ES-I3 (cell line): ENCODE measurements at regions not wholly inside any gene's neighbourhood (a gene's known extent, or its start where the extent isn't known, plus 50 kb on each side); places are given as distances from the start of the nearest gene placed in this dataset.
"Not testable (repeated sequence)": the region's sequence is repeated elsewhere in the genome, so short reads cannot be mapped to it uniquely, and the experiment has no call there.

Experiments used
- H3K36me3 ChIP-seq: 2 replicates; pipeline ENCODE4 v1.6.1; 2013; ENCODE audit warnings: mild to moderate bottlenecking, low read length, control low read depth, moderate library complexity; ENCODE audit not compliant: insufficient read depth
- H3K4me1 ChIP-seq: 2 replicates; pipeline ENCODE4 v1.6.1; 2013; ENCODE audit warnings: mild to moderate bottlenecking, control low read depth, low read length; ENCODE audit not compliant: insufficient read depth
- H3K9ac ChIP-seq: 2 replicates; pipeline ENCODE4 v1.6.1; 2013; ENCODE audit warnings: low read depth, mild to moderate bottlenecking, low read length, moderate library complexity
- H3K9me3 ChIP-seq: 2 replicates; pipeline ENCODE4 v1.6.1; 2013; ENCODE audit warnings: mild to moderate bottlenecking, low read length, moderate library complexity; ENCODE audit not compliant: control insufficient read depth, insufficient read depth

GRCh38 chr20:36082315-36082915 lies 72.1 kb upstream of the EPB41L1 start:
- Histone ChIP-seq H3K9me3 (no peaks in the 10 kb centered on the region), H3K9ac (no peak overlapping the region), H3K4me1 (peaks cover 15% of the 10 kb centered on the region; the same call in 1 of the 2 replicates), H3K36me3 (no peaks in the 10 kb centered on the region)

- not testable (repeated sequence) for H3K9me3 ChIP-seq, H3K36me3 ChIP-seq, H3K9ac ChIP-seq
- peaks cover 15% of the 10 kb centered on the region; the same call in 1 of the 2 replicates for H3K4me1 ChIP-seq
Observed at GRCh38 chr20:36083200-36083599, 71.3 kb upstream of the EPB41L1 start.

GRCh38 chr20:36084356-36084755 lies 70.2 kb upstream of the EPB41L1 start:
- no peaks in the 10 kb centered on the region for H3K9me3 ChIP-seq
- H3K36me3 ChIP-seq = no peaks in the 10 kb centered on the region
- no peak overlapping the region for H3K9ac ChIP-seq
- H3K4me1 ChIP-seq = peaks cover 15% of the 10 kb centered on the region; the same call in 1 of the 2 replicates

GRCh38 chr20:36084897-36085613 lies 69.5 kb upstream of the EPB41L1 start:
- H3K4me1 ChIP-seq = peaks cover 15% of the 10 kb centered on the region; the same call in 1 of the 2 replicates
- H3K9me3 ChIP-seq = no peaks in the 10 kb centered on the region
- no peaks in the 10 kb centered on the region for H3K36me3 ChIP-seq
- no peak overlapping the region for H3K9ac ChIP-seq

GRCh38 chr20:36085686-36086267 lies 68.8 kb upstream of the EPB41L1 start:
- H3K4me1 ChIP-seq = peaks cover 16% of the 10 kb centered on the region; the same call in 1 of the 2 replicates
- no peaks in the 10 kb centered on the region for H3K36me3 ChIP-seq
- no peak overlapping the region for H3K9ac ChIP-seq
- H3K9me3 ChIP-seq = no peaks in the 10 kb centered on the region

GRCh38 chr20:36086767-36087166 lies 67.8 kb upstream of the EPB41L1 start:
- H3K36me3 ChIP-seq = no peaks in the 10 kb centered on the region
- no peak overlapping the region for H3K9ac ChIP-seq
- no peaks in the 10 kb centered on the region for H3K9me3 ChIP-seq
- H3K4me1 ChIP-seq = peaks cover 23% of the 10 kb centered on the region

GRCh38 chr20:36090223-36090622 lies 64.3 kb upstream of the EPB41L1 start:
- Histone ChIP-seq H3K9me3 (no peaks in the 10 kb centered on the region), H3K9ac (no peak overlapping the region), H3K4me1 (peaks cover 28% of the 10 kb centered on the region), H3K36me3 (no peaks in the 10 kb centered on the region)

GRCh38 chr20:36091561-36092397 lies 62.8 kb upstream of the EPB41L1 start:
- Histone ChIP-seq H3K36me3 (no peaks in the 10 kb centered on the region), H3K9ac (peak overlapping the region; percentile 55), H3K9me3 (no peaks in the 10 kb centered on the region), H3K4me1 (peaks cover 22% of the 10 kb centered on the region)

GRCh38 chr20:36092398-36093024 lies 62.0 kb upstream of the EPB41L1 start:
- H3K4me1 ChIP-seq = peaks cover 24% of the 10 kb centered on the region
- H3K36me3 ChIP-seq = no peaks in the 10 kb centered on the region
- peak overlapping the region; percentile 66 for H3K9ac ChIP-seq
- H3K9me3 ChIP-seq = no peaks in the 10 kb centered on the region

- Histone ChIP-seq H3K9ac (peak overlapping the region; percentile 66), H3K36me3 (no peaks in the 10 kb centered on the region), H3K9me3 (no peaks in the 10 kb centered on the region), H3K4me1 (peaks cover 28% of the 10 kb centered on the region)
Observed at GRCh38 chr20:36093025-36093803, 61.3 kb upstream of the EPB41L1 start.

GRCh38 chr20:36093804-36094145 lies 60.8 kb upstream of the EPB41L1 start:
- H3K9ac ChIP-seq = peak overlapping the region; percentile 66; the same call in 1 of the 2 replicates
- H3K36me3 ChIP-seq = no peaks in the 10 kb centered on the region
- H3K4me1 ChIP-seq = peaks cover 33% of the 10 kb centered on the region
- no peaks in the 10 kb centered on the region for H3K9me3 ChIP-seq

- Histone ChIP-seq H3K4me1 (peaks cover 33% of the 10 kb centered on the region), H3K9ac (peak overlapping the region; percentile 66; the same call in 1 of the 2 replicates), H3K9me3 (no peaks in the 10 kb centered on the region), H3K36me3 (no peaks in the 10 kb centered on the region)
Observed at GRCh38 chr20:36094497-36094896, 60.0 kb upstream of the EPB41L1 start.

- Histone ChIP-seq H3K4me1 (peaks cover 26% of the 10 kb centered on the region), H3K9ac (no peak overlapping the region), H3K36me3 (no peaks in the 10 kb centered on the region), H3K9me3 (no peaks in the 10 kb centered on the region)
Observed at GRCh38 chr20:36096435-36096834, 58.1 kb upstream of the EPB41L1 start.
